DMS53 treated with DMSO at 0.1 percent for 48 hours (cell line): ENCODE measurements at regions not wholly inside any gene's neighbourhood (a gene's known extent, or its start where the extent isn't known, plus 50 kb on each side); places are given as distances from the start of the nearest gene placed in this dataset.
"Not testable (repeated sequence)": the region's sequence is repeated elsewhere in the genome, so short reads cannot be mapped to it uniquely, and the experiment has no call there.

Experiments
- DNase-seq: peaks from one replicate; lab custom pipeline; 2025; ENCODE audit not compliant: unreplicated experiment; lab: John Stamatoyannopoulos, UW

DNA sequence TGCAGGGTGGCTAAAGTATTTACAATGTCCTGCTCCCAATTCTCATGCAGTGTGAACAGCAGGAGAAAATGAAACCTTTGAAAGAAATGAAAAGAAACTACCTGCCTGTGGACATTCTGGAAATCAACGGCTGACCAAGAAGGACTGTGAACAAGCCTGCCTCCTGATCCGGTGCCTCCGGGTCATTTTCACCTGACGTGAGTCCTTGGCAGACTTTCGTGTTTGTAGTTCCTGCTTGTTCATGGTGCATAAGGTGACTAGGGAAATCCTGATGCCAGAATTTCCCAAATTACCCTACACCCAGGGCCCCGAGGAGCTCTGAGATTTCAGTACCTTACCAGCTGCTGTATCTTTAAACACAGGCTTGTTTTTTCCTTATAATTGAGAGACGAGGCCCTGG lies 317.5 kb downstream of the TLE1 start:
- DNase-seq, result no peak

DNA sequence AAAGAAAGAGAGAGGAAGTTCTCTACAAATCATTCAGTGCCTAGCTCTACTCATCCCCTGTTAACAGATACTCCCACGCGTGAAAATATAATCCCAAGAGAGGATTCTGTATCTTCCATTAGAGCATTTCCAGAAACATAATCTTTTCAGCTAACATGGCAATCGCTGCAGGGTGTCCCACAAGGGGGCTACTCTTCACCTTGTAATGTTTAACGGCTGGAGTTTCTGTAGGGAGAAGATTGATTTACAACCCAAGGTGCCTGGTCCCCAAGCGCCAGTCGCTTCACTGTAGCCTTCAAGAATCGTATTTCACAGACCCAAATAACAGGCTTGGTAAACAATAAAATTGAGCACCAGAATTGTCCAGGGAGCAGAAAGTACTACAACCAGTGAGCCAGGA lies 318.7 kb downstream of the TLE1 start:
- no peak for DNase-seq

- no peak for DNase-seq
Measured at GRCh38 chr9:81370096-81370495, 319.3 kb downstream of the TLE1 start.

- no peak for DNase-seq
Measured at GRCh38 chr9:81369121-81369520, 320.2 kb downstream of the TLE1 start.

GRCh38 chr9:81363916-81364480 lies 325.3 kb downstream of the TLE1 start:
- DNase-seq, result no peak

DNA sequence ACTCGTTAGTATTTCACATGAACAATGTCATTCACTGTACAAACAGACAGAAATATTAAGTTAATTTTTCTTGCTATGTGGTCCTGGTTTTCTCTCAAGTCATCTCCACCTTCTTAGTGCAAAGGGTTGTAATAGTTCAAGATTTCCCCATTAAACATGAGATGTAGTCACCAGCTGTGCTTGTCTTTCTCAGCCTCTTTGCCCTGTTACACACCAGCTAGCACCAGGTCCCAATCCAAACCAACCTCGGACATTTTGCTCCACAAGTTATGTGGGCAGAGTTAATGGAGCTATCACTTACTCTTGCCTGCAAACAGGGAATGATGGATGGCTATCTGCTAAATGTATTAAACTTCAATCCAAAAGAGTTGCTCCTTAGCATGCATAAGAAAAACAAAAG lies 328.1 kb downstream of the TLE1 start:
- DNase-seq, result no peak

- no peak for DNase-seq
Measured at GRCh38 chr9:81351166-81351565, 338.2 kb downstream of the TLE1 start.

DNA sequence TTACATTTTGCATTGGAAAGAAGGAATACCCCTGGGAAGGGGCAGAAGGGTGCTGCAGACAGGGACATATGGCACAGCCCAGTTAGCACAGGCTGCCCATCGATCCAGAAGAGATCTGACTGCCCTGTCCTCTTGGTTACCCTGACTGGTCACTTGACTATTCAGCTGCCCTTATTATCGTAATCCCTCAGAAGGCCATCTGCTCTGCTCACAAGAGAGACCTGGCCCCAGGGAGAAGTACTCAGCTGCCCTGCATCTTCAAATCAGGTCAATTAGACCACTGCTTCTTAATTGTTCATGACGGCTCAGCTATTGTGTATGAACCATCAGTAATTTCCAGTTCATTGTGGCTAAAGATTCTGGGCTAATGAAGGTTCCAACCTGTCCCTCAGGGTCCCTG lies 345.0 kb downstream of the TLE1 start:
- DNase-seq, result no peak

- DNase-seq, result no peak
Measured at GRCh38 chr9:81335879-81336421, 353.4 kb downstream of the TLE1 start.

DNA sequence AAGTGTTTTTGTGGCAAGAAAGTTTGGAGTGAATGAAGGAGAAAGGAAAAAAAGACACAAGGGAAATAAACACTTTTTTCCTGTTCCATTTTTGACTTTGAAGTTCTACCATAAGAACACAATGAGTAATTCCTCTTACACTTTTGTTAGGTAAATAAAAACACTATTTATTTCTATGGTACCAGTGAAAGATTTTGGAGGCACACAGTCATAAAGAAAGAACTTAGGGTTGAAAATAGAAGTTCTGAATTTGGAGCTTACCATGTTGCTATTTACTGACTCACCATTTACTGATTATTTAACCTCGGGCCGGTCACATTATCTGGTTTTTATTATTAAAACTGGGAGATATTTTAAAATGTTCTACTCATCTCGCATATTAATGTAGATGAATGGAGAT lies 367.8 kb downstream of the TLE1 start:
- no peak for DNase-seq

GRCh38 chr9:81320909-81321482 lies 368.4 kb downstream of the TLE1 start:
- DNase-seq, result no peak

DNA sequence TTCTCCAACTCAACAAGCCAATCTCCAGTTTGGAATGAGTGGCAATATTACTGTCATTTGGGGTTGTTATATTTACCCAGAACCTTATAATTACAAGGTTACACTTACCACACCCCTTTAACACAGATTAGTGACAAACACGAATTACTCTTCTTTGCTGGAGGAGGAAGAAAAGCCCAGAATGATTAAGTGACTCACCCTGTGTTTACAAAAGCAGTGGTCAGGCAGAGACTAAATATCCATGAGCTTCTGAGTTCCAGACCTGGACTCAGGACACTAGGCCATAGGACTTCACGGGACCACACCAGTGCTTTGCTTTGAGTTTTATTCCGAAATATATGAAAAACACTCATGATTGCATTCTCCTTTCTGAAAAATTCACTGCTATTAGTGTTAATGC lies 370.8 kb downstream of the TLE1 start:
- DNase-seq, result no peak

DNA sequence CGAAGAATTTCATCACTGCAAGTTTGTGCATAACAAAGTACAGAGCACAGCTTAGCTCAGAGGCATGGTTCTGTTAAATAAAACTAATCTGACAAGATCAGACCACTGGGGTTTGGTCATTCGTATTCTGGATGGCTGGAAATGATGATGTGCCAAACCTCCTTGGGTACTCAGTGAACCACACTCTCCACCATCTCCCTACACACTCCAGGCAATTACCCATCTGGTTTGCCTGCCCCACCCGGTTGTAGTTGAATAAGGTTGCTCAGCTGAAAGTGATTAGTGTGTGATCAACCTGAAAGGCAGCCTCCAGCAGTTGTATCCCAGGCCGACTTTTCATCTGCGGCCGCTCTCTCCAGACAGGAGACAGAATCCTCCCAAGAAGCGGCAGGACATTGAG lies 371.4 kb downstream of the TLE1 start:
- no peak for DNase-seq

DNA sequence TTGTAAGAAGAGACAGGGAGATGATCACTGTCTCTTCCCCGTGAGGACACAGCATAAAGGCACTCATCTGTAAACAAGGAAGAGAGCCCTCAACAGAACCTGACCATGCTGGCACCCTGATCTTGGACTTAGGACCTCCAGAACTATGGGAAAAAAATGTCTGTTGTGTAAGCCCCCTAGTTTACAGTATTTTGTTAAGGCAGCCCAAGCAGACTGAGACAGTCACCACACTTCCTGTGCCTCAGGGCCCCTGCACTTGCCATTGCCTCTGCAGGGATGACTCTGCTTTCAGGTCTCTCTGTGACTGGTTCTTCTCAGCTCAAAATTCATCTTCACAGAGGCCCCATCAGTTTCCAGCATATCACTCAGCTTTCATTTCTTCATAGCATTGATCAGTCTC lies 372.1 kb downstream of the TLE1 start:
- no peak for DNase-seq

- DNase-seq, result no peak
Measured at GRCh38 chr9:81314490-81314889, 374.9 kb downstream of the TLE1 start.

DNA sequence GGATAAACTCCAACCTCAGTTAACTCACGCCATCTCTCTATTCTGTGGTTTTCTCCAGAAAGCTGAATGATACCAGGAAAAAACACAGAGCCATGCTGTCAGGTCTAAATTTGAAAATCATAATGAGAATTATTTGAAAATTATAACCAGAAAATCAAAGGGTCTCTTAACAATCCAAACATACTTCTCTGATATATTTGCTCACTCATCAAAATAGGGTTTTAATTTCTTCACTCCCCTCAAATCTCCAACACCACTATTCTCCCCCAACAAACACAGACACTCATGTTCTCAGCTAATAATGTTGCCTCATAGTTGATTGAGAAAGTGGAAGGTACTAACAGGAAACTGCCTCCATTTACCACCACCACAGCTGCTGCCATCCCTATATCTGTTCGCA lies 375.5 kb downstream of the TLE1 start:
- no peak for DNase-seq

DNA sequence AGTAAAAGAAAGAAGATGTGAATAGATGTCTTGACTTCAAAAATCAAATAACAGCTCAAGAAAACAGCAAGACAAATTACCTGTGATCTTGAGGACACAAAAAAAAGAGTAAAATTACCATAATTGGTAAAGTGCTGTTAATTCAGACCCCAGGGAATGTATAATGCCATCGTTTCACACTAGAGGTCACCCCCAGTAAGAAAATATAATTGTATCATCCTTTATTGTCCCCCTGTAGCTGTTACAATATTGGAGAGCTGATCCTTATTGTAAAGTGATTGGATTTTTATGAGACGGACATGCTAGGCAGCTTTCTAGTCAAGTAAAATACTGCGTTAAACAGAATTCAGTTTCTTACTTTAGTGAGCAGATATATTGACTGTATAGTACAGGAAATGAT lies 377.0 kb downstream of the TLE1 start:
- DNase-seq, result no peak

DNA sequence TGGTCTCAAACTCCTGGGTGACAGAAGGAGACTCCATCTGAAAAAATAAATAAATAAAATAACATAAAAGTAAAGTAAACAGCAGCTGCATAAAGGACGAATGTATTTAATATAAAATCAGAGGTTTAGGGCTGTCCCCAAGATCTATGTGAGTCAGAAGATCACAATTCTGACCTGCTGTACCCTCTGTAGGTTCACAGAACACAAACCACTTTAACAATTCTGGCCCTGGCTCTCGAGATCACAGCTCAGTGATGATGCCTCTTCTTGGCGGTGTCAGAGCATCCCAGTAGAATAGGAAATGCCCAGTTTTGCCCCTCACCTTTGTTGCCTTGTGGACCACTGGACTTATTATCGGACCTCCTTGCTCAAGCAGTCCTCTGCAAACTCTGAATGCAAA lies 380.9 kb downstream of the TLE1 start:
- DNase-seq, result no peak

DNA sequence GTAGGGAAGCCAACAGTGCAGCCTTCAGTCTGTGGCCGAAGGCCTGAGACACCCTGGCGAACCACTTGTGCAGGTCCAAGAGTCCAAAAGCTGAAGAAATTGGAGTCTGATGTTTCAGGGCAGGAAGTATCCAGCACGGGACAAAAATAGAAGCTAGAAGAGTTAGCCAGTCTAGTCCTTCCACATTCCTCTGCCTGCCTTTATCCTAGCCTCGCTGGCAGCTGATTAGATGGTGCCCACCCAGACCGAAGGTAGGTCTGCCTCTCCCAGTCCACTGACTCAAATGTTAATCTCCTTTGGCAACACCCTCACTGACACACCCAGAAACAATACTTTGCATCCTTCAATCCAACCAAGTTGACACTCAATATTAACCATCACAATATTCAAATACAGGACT lies 381.6 kb downstream of the TLE1 start:
- not testable (repeated sequence) for DNase-seq

- DNase-seq, result no peak
Measured at GRCh38 chr9:81305561-81306182, 383.7 kb downstream of the TLE1 start.

DNA sequence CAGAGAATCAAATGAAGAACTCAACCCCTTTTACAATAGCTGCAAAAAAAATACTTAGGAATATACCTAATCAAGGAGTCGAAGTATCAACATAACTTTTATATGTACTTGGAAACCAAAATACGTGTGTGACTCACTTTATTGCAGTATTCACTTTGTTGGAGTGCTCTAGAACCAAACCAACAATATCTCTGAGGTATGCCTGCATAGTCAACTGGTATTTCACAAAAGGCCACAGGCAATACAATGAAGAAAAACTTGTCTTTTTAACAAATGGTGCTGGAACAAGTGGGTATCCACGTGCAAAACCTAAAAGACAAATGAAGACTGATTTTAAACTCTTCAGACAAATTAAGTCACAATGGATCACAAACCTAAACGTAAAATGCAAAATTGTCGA lies 385.7 kb downstream of the TLE1 start:
- no peak for DNase-seq

- no peak for DNase-seq
Measured at GRCh38 chr9:81293651-81294050, 395.7 kb downstream of the TLE1 start.
